H1 (cell line): ENCODE measurements at regions not wholly inside any gene's neighbourhood (a gene's known extent, or its start where the extent isn't known, plus 50 kb on each side); places are given as distances from the start of the nearest gene placed in this dataset.

Experiments used
- CTCF ChIA-PET: fragments of 300-600 bp; sonication (Branson Sonifier 250); formaldehyde crosslinking; loops from one replicate; lab custom pipeline; 2021; ENCODE audit not compliant: partially characterized antibody; lab: Charles Lee
- POLR2A ChIA-PET: fragments of 300-600 bp; sonication (Branson Sonifier 250); formaldehyde crosslinking; loops from one replicate; lab custom pipeline; 2021; ENCODE audit warnings: inconsistent platforms; ENCODE audit not compliant: partially characterized antibody; lab: Charles Lee
- DNase-seq, 2 experiments: peaks; one replicate each; pipeline versions ENCODE4 v3.0.0 to v3.0.0-alpha.2; 2010 to 2022; ENCODE audit warnings: low spot score in 2 of 2, low read depth in 1 of 2, mixed read lengths in 1 of 2
- FAIRE-seq: peaks from 2 replicates; lab custom pipeline; 2011; peaks lifted over from hg19 to GRCh38; lab: Jason Lieb, UNC
- H2AFZ ChIP-seq: 2 replicates; pipeline ENCODE4 v1.8.1; 2012; ENCODE audit warnings: low read length, inconsistent platforms
- H2AK5ac ChIP-seq: 2 replicates; pipeline ENCODE4 v1.6.1; 2013; ENCODE audit warnings: low read depth, low read length
- H2BK120ac ChIP-seq: replicated peaks from 2 replicates; pipeline ENCODE3; 2013; ENCODE audit warnings: low read depth, low read length, inconsistent platforms
- H2BK12ac ChIP-seq: 2 replicates; pipeline ENCODE4 v1.6.1; 2013; ENCODE audit warnings: low read depth, low read length
- H2BK15ac ChIP-seq: 2 replicates; pipeline ENCODE4 v1.6.1; 2013; ENCODE audit warnings: low read length
- H2BK20ac ChIP-seq: 2 replicates; pipeline ENCODE4 v1.6.1; 2013; ENCODE audit warnings: low read length
- H2BK5ac ChIP-seq: 2 replicates; pipeline ENCODE4 v1.6.1; 2013; ENCODE audit warnings: low read depth, low read length
- H3K14ac ChIP-seq: 2 replicates; pipeline ENCODE4 v1.6.1; 2013; ENCODE audit warnings: inconsistent platforms; ENCODE audit not compliant: insufficient read length
- H3K18ac ChIP-seq: 2 replicates; pipeline ENCODE4 v1.6.1; 2013; ENCODE audit warnings: low read length; ENCODE audit errors: extremely low read depth
- H3K23ac ChIP-seq: 2 replicates; pipeline ENCODE4 v1.6.1; 2013; ENCODE audit warnings: inconsistent platforms; ENCODE audit not compliant: insufficient read length
- H3K23me2 ChIP-seq: 2 replicates; pipeline ENCODE4 v1.6.1; 2013; ENCODE audit warnings: low read depth, low read length
- H3K27ac ChIP-seq: 2 replicates; pipeline ENCODE4 v1.6.1; 2011; ENCODE audit warnings: low read depth, low read length, inconsistent platforms
- H3K27me3 ChIP-seq, 4 experiments: replicated peaks in 1 of 4; 1 replicate in 1 of 4; 2 replicates in 3 of 4; pipeline versions ENCODE4 v1.6.1 to v1.8.1; 2011 to 2013; ENCODE audit warnings: low read length in 3 of 4, mild to moderate bottlenecking in 3 of 4, inconsistent platforms in 2 of 4, mixed read lengths in 2 of 4, moderate library complexity in 1 of 4; ENCODE audit not compliant: control insufficient read depth in 3 of 4, insufficient read depth in 3 of 4; ENCODE audit errors: extremely low read depth in 1 of 4
- H3K36me3 ChIP-seq, 4 experiments: 2 replicates each; pipeline versions ENCODE4 v1.6.1 to v1.8.1; 2011 to 2013; ENCODE audit warnings: mild to moderate bottlenecking in 4 of 4, low read length in 3 of 4, moderate library complexity in 2 of 4, control low read depth in 1 of 4, inconsistent platforms in 1 of 4; ENCODE audit not compliant: insufficient read depth in 4 of 4, control insufficient read depth in 2 of 4
- H3K4ac ChIP-seq: replicated peaks from 2 replicates; pipeline ENCODE3; 2013; ENCODE audit warnings: low read length, low read depth, mixed read lengths, inconsistent platforms; ENCODE audit not compliant: insufficient read length
- H3K4me1 ChIP-seq, 4 experiments: replicated peaks in 1 of 4; 1 replicate in 1 of 4; 2 replicates in 3 of 4; pipeline versions ENCODE4 v1.6.1 to v1.8.1; 2011 to 2013; ENCODE audit warnings: low read length in 3 of 4, inconsistent platforms in 2 of 4, mixed read lengths in 1 of 4; ENCODE audit not compliant: insufficient read depth in 4 of 4, control insufficient read depth in 3 of 4
- H3K4me2 ChIP-seq, 2 experiments: 2 replicates each; pipeline versions ENCODE4 v1.6.1 to v1.8.1; 2011 to 2013; ENCODE audit warnings: low read depth in 2 of 2, low read length in 2 of 2, control low read depth in 1 of 2, inconsistent platforms in 1 of 2, mild to moderate bottlenecking in 1 of 2; ENCODE audit not compliant: insufficient read depth in 1 of 2
- H3K4me3 ChIP-seq, 4 experiments: fragments of 200-600, 300-600 bp in 1 of 4; sonication (generic), shearing (Covaris generic), sonication (Bioruptor Twin) in 1 of 4; 2 replicates each; pipeline versions ENCODE4 v1.5.1 to v1.8.1; 2011 to 2016; ENCODE audit warnings: low read length in 4 of 4, low read depth in 3 of 4, control low read depth in 2 of 4, inconsistent platforms in 2 of 4, mild to moderate bottlenecking in 2 of 4, mixed read lengths in 1 of 4, moderate library complexity in 1 of 4; ENCODE audit not compliant: insufficient read depth in 2 of 4; ENCODE audit errors: extremely low read depth in 1 of 4
- H3K56ac ChIP-seq: replicated peaks from 2 replicates; pipeline ENCODE3; 2013; ENCODE audit warnings: low read depth, mild to moderate bottlenecking, mixed read lengths, low read length, inconsistent platforms; ENCODE audit not compliant: insufficient read length
- H3K79me1 ChIP-seq: 2 replicates; pipeline ENCODE4 v1.6.1; 2013; ENCODE audit warnings: low read depth, low read length, control low read depth
- H3K79me2 ChIP-seq, 2 experiments: 2 replicates each; pipeline versions ENCODE4 v1.6.1 to v1.8.1; 2012 to 2013; ENCODE audit warnings: low read length in 2 of 2, mild to moderate bottlenecking in 2 of 2, inconsistent platforms in 1 of 2; ENCODE audit not compliant: insufficient read depth in 2 of 2, control insufficient read depth in 1 of 2
- H3K9ac ChIP-seq, 4 experiments: replicated peaks in 1 of 4; 1 replicate in 1 of 4; 2 replicates in 3 of 4; pipeline versions ENCODE4 v1.6.1 to v1.8.1; 2011 to 2013; ENCODE audit warnings: low read depth in 3 of 4, low read length in 3 of 4, control low read depth in 2 of 4, mild to moderate bottlenecking in 2 of 4, moderate library complexity in 2 of 4, inconsistent platforms in 1 of 4; ENCODE audit errors: extremely low read depth in 1 of 4
- H3K9me3 ChIP-seq, 2 experiments: 2 replicates each; pipeline versions ENCODE4 v1.6.1 to v1.8.1; 2012 to 2013; ENCODE audit warnings: mild to moderate bottlenecking in 2 of 2, moderate library complexity in 2 of 2, control low read depth in 1 of 2, inconsistent platforms in 1 of 2, low read depth in 1 of 2, low read length in 1 of 2, mixed read lengths in 1 of 2; ENCODE audit not compliant: insufficient read depth in 2 of 2
- H4K20me1 ChIP-seq, 2 experiments: replicated peaks in 1 of 2; 2 replicates each; pipeline versions ENCODE3 to v1.8.1; 2011 to 2013; ENCODE audit warnings: inconsistent platforms in 2 of 2, low read length in 2 of 2, mild to moderate bottlenecking in 1 of 2; ENCODE audit not compliant: insufficient read depth in 2 of 2, control insufficient read depth in 1 of 2
- H4K5ac ChIP-seq: 2 replicates; pipeline ENCODE4 v1.6.1; 2013; ENCODE audit warnings: low read length, low read depth, mixed read lengths, inconsistent platforms; ENCODE audit not compliant: insufficient read length
- H4K8ac ChIP-seq: 2 replicates; pipeline ENCODE4 v1.8.0; 2013; ENCODE audit warnings: mild to moderate bottlenecking, moderate library complexity, low read length, inconsistent platforms; ENCODE audit not compliant: insufficient read depth; ENCODE audit errors: extremely low read depth
- H4K91ac ChIP-seq: replicated peaks from 2 replicates; pipeline ENCODE3; 2013; ENCODE audit warnings: low read length, mixed read lengths, inconsistent platforms; ENCODE audit not compliant: insufficient read length
- ATF2 ChIP-seq: IDR thresholded peaks from 2 replicates; pipeline ENCODE4 v1.6.1; 2012; ENCODE audit warnings: low read length, inconsistent platforms
- CHD1 ChIP-seq: IDR thresholded peaks from 2 replicates; pipeline ENCODE4 v1.6.1; 2012; ENCODE audit warnings: low read depth, low read length, improper control_type of control experiment
- POLR2AphosphoS5 ChIP-seq: IDR thresholded peaks from 2 replicates; pipeline ENCODE4 v1.6.1; 2011; ENCODE audit warnings: low read depth, low read length
- RBBP5 ChIP-seq: IDR thresholded peaks from 2 replicates; pipeline ENCODE4 v1.7.1; 2012; ENCODE audit warnings: low read depth, mild to moderate bottlenecking, inconsistent platforms, low read length, moderate library complexity, borderline replicate concordance
- RNF2 ChIP-seq: fragments of 200-900, 300-1000 bp; sonication (generic); IDR thresholded peaks from 2 replicates; pipeline ENCODE4 v1.7.1; 2016; ENCODE audit warnings: borderline replicate concordance, low read depth, mild to moderate bottlenecking, antibody characterized with exemption, low read length; ENCODE audit not compliant: poor library complexity, severe bottlenecking; ENCODE audit errors: missing control alignments
- SAP30 ChIP-seq: fragments of 300-600 bp; sonication (generic); IDR thresholded peaks from 2 replicates; pipeline ENCODE4 v1.7.1; 2012; ENCODE audit warnings: low read length, moderate library complexity, mild to moderate bottlenecking, inconsistent platforms; ENCODE audit not compliant: insufficient read depth, insufficient replicate concordance
- SIN3A ChIP-seq, 2 experiments: IDR thresholded peaks in 1 of 2; conservative IDR thresholded peaks in 1 of 2; 2 replicates each; pipeline ENCODE4 v1.6.1; 2011 to 2012; ENCODE audit warnings: low read length in 2 of 2, improper control_type of control experiment in 1 of 2, low read depth in 1 of 2, mild to moderate bottlenecking in 1 of 2
- SIRT6 ChIP-seq: IDR thresholded peaks from one replicate; pipeline ENCODE4 v1.7.1; 2012; ENCODE audit warnings: low read length, inconsistent platforms
- SP1 ChIP-seq: IDR thresholded peaks from 2 replicates; pipeline ENCODE4 v1.6.1; 2011; ENCODE audit warnings: low read depth, low read length
- TAF7 ChIP-seq: optimal IDR thresholded peaks from 2 replicates; pipeline ENCODE3; 2011; ENCODE audit warnings: low read depth, mild to moderate bottlenecking, inconsistent platforms, low read length, moderate library complexity, borderline replicate concordance
- WGBS, 2 experiments: shearing (Covaris generic) in 1 of 2; methylation state at CpG; one replicate each; pipeline versions ENCODE4 v1.1.6 to v1.1.7; 2013 to 2015; ENCODE audit warnings: low lambda C conversion rate in 2 of 2, mixed read lengths in 2 of 2, inconsistent platforms in 1 of 2, low coverage in 1 of 2, missing lambda C conversion rate in 1 of 2; ENCODE audit not compliant: insufficient replicate concordance in 2 of 2, insufficient coverage in 1 of 2, insufficient read length in 1 of 2; ENCODE audit errors: extremely low coverage in 1 of 2, missing lambda C conversion rate in 1 of 2; 5-methylcytosine and 5-hydroxymethylcytosine counted together
- TF ChIP-seq, protein P1 (sequence below): IDR thresholded peaks from 2 replicates; pipeline ENCODE4 v1.6.1; 2011; ENCODE audit warnings: low read depth, mild to moderate bottlenecking, low read length; ENCODE audit not compliant: insufficient read depth

GRCh38 chr4:62454535-62454934, 1254.4 kb downstream of the ADGRL3 start:
- no peak overlapping the region for H2AK5ac ChIP-seq
- H3K56ac ChIP-seq = no peak overlapping the region
- no peak overlapping the region for H2BK20ac ChIP-seq
- H4K8ac ChIP-seq = no peak overlapping the region
- FAIRE-seq (no peak), DNase-seq (no peak)
- H3K4me3 ChIP-seq = no peak overlapping the region
- H2AFZ ChIP-seq = no peak overlapping the region
- H3K9ac ChIP-seq = no peak overlapping the region
- H3K9me3 ChIP-seq = no peaks in the 10 kb centered on the region
- POLR2A ChIA-PET = no interaction called here
- no peaks in the 10 kb centered on the region for H3K79me2 ChIP-seq
- no peak overlapping the region for H2BK12ac ChIP-seq
- WGBS, 2 experiments = 79% methylated on average over 1 of the region's 1 CpG; no CpG with 5 or more reads in 1 of the 2 experiments
- H3K18ac ChIP-seq = no peak overlapping the region
- no peak overlapping the region for H3K23ac ChIP-seq
- H4K91ac ChIP-seq = no peak overlapping the region
- no peaks in the 10 kb centered on the region for H3K36me3 ChIP-seq
- H3K79me1 ChIP-seq = no peaks in the 10 kb centered on the region
- CTCF ChIA-PET = no interaction called here
- no peaks in the 10 kb centered on the region for H4K20me1 ChIP-seq
- no peaks in the 10 kb centered on the region for H3K23me2 ChIP-seq
- H2BK15ac ChIP-seq = no peak overlapping the region
- no peak overlapping the region for H3K4me2 ChIP-seq
- H4K5ac ChIP-seq = no peak overlapping the region
- H3K27me3 ChIP-seq = no peaks in the 10 kb centered on the region
- no peak overlapping the region for H3K14ac ChIP-seq
- H2BK120ac ChIP-seq = no peak overlapping the region
- H2BK5ac ChIP-seq = no peak overlapping the region
- no peak overlapping the region for H3K27ac ChIP-seq
- no peaks in the 10 kb centered on the region for H3K4me1 ChIP-seq
- TF ChIP-seq SAP30 (no peak), TAF7 (no peak), SP1 (no peak), SIRT6 (no peak), POLR2AphosphoS5 (no peak), CHD1 (no peak), SIN3A (conservative IDR thresholded peaks at IDR 0.05 in 1 of 2, IDR thresholded peaks at IDR 0.05 in 1 of 2; ENCODE audit: low read depth in 1 of 2, low read length in 2 of 2) (no peak), RBBP5 (no peak), RNF2 (no peak), ATF2 (no peak)
- TF ChIP-seq, protein P1, sequence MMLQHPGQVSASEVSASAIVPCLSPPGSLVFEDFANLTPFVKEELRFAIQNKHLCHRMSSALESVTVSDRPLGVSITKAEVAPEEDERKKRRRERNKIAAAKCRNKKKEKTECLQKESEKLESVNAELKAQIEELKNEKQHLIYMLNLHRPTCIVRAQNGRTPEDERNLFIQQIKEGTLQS = no peak
- TF ChIP-seq, all 59 proteins: peak for 0
- H3K4ac ChIP-seq = no peak overlapping the region
